HG03159 (cell line): ENCODE measurements at regions not wholly inside any gene's neighbourhood (a gene's known extent, or its start where the extent isn't known, plus 50 kb on each side); places are given as distances from the start of the nearest gene placed in this dataset.
"Not testable (repeated sequence)": the region's sequence is repeated elsewhere in the genome, so short reads cannot be mapped to it uniquely, and the experiment has no call there.

Experiments used
- ATAC-seq: cut with Tn5 transposase; IDR thresholded peaks from one replicate; pipeline ENCODE4 v1.9.1; 2021; ENCODE audit warnings: mild to moderate bottlenecking, moderate library complexity; ENCODE audit not compliant: unreplicated experiment

- ATAC-seq = not testable (repeated sequence)
These were observed 642.3 kb upstream of the SYNCRIP start for GRCh38 chr6:86284809-86285480.

DNA sequence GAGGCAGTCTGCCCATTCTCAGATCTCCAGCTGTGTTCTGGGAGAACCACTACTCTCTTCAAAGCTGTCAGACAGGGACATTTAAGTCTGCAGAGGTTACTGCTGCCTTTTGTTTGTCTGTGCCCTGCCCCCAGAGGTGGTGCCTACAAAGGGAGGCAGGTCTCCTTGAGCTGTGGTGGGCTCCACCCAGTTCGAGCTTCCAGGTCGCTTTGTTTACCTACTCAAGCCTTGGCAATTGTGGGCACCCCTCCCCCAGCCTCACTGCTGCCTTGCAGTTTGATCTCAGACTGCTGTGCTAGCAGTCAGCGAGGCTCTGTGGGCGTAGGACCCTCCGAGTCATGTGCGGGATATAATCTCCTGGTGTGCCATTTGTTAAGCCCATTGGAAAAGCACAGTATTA lies 640.9 kb upstream of the SYNCRIP start:
- ATAC-seq = not testable (repeated sequence)

- ATAC-seq = no peak
These were observed 633.4 kb upstream of the SYNCRIP start for GRCh38 chr6:86276056-86276455.

- ATAC-seq = no peak
These were observed 631.2 kb upstream of the SYNCRIP start for GRCh38 chr6:86273936-86274335.

- ATAC-seq = no peak
These were observed 614.0 kb upstream of the SYNCRIP start for GRCh38 chr6:86256615-86257187.

- ATAC-seq = no peak
These were observed 613.3 kb upstream of the SYNCRIP start for GRCh38 chr6:86255973-86256372.

DNA sequence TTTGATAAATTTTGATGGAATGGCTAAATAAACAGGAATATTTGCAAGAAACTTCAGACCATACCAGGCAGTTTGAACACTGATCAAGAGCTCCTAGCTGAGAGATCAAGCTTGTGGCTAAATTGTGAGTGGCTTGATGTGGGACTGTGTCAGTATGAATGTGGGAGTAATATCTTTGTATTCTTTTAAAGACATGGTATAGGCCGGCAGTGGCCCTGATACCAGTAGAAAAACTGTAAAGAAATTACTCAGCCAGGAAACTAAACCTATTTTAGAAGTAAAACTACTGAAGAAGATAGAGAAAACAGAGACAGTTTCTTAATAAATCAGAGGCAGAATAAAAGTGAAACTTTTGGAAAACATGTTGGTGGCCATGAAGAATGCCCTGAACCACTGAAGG lies 608.4 kb upstream of the SYNCRIP start:
- no peak for ATAC-seq

DNA sequence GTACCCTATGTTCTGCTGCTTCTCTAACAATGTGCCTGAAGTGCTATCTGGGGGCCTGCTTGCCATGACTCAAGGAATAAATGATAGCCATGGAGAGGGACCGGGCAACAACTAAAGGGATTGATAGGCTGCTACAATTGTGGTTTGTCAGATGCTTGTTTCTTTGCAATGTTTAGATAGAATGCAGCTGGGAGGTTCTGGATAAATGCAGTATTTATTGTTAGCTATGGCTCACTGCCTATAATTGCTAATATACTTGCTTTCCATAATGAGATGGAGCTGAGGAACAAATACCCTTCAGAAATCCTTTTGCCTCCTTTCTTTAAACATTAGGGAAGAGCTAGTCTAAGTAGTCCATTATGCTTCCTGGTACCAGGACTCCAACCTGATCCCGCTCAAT lies 575.2 kb upstream of the SYNCRIP start:
- no peak for ATAC-seq

DNA sequence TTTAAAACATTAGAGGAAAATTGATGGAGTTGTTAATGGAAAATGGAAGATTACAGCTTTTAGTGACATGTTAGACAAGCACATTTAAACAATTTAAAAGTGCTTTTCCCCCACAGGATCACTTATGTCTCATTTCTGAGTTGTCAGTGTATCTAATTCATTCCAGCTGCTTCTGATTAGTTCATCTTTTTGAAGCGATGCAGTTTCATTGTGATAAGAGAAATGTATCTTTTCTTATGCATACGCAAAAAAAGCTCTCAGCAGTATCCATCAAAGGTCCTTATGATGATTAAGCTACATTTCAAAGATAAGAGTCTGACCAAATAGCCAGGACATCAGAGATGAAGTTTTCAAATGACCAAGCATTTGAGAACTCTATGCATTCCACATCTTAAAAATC lies 572.6 kb upstream of the SYNCRIP start:
- ATAC-seq = no peak

DNA sequence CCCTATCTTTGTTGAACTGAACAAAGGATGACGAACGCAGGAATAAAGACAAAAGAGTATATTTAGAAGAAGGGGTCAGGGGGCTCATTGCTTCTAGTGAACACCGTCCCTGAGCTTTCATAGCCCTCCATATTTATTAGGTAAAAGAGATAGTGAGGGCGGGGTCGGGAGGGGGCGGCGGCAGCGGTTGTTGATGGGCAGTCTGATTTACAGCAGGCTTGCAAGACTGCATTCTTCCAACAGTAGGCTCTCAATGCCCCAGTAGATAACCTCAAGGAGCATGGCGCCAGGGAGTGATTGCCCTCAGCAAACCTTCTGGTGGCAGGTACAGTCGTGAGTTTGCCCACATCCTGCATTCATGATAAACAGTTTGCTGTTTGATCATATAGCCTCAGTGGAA lies 563.3 kb upstream of the SYNCRIP start:
- ATAC-seq = no peak

DNA sequence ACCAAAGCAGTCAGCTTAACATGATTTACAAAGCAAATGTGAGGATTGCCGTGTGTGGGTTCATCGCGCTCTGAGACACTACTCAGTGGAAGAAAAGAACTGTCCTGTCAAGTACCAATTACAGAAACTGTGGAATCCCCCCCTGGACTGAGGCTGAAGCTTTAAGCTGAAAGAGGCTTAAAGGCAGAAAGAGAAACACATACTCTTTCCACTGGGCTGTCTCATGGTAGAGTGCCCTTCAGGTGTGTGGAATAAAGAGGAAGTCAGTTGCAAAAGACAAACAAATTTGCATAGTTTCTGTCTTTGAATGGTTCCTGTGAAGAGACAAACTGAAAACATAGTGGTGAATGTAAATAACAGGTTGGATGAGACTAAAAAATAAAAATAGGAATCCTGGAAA lies 560.4 kb upstream of the SYNCRIP start:
- ATAC-seq = peak; percentile 53

DNA sequence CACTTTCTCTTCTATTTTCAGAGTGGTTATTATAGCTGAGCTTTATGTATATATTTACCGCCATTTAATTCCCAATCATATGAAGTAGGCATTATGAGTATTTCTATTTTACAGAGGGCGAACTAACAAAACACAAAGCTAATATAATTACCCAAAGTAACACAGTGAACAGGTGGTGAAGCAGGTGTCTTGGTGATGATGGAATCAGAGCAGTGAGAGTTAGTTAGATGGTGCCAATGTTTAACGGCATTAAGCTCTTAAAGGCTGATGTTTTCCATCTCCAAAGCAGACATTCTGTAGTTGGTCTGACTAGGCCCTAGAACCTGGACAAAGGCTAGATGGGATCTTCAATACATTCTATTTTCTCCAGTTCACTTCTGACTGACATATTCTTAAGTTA lies 551.1 kb upstream of the SYNCRIP start:
- no peak for ATAC-seq

DNA sequence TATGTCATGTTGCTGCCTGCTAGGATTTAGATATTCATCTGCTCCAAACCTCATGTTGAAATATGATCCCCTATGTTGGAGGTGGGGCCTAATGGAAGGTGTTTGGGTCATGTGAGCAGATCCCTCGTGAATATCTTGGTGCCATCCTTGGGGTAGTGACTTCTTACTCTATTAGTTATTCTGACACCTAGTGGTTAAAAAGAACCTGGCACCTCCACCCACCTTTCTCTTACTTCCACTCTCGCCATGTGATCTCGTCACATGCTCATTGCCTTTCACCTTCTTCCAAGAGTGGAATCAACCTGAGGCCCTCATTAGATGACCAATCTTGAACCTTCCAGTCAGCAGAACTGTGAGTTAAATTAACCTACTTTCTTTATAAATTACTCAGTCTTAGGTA lies 549.4 kb upstream of the SYNCRIP start:
- peak; percentile 92 for ATAC-seq

- not testable (repeated sequence) for ATAC-seq
These were observed 532.5 kb upstream of the SYNCRIP start for GRCh38 chr6:86175149-86175548.

- ATAC-seq = no peak
These were observed 512.2 kb upstream of the SYNCRIP start for GRCh38 chr6:86154852-86155251.

DNA sequence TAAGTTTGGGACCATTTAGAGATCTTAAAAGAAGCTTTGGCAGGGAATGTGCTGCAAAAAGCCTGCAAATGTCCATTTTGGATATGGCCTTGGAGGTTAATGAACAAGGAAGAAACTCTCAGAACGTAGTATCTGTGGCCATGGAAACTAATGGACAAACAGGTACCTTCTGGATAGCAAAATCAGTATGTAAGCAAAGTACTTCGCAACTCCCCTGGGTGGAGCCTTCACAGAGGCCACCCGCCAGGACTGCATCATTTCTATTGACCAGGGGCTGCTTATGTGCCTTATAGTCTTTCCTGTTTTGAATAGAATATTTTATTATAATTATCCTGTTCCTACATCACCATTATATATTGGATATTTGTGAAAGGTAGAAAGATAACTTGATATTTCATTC lies 510.8 kb upstream of the SYNCRIP start:
- no peak for ATAC-seq

DNA sequence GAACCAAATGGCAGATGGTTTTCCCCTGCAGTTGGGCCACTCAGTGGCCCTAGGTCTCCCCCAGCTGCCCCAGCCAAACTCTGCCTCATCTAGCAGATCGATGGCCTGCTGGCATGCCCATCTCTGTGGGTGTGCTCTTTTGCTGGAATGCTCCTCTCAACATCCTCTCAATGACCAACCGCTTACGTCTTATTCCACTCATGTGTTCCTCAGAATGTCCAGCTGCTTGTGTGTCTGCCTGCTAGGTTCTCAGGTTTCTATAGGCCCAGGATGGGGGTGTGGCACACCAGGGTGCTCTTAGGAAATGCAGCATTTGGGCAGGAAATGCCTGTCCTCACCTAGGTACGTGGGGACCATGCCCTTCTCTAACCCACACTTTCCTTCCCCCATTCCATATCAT lies 509.9 kb upstream of the SYNCRIP start:
- ATAC-seq = no peak

GRCh38 chr6:86148586-86148985 lies 505.9 kb upstream of the SYNCRIP start:
- no peak for ATAC-seq

- ATAC-seq = no peak
These were observed 505.2 kb upstream of the SYNCRIP start for GRCh38 chr6:86147859-86148258.

GRCh38 chr6:86147311-86147710 lies 504.6 kb upstream of the SYNCRIP start:
- ATAC-seq = no peak

GRCh38 chr6:86146751-86147150 lies 504.1 kb upstream of the SYNCRIP start:
- ATAC-seq = not testable (repeated sequence)

DNA sequence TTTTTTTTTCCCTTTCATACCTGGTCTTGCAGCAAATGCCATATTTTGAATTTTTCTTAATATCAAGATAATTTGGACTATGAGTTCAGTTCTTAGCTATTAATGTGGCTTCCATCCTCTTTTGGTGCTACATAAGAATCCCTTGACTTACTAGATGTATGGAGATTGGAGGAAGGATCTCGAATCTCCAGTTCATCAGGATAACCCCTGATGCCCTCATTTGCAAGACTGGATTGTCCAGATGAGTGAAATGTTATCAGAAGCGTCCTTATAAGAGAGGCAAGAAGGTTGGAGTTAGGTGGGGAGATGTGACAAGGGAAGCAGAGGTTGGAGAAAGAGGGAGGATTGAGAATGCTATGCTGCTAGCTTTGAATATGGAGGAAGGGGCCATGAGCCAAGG lies 499.6 kb upstream of the SYNCRIP start:
- ATAC-seq = no peak
